A549 (cell line): ENCODE measurements at regions not wholly inside any gene's neighbourhood (a gene's known extent, or its start where the extent isn't known, plus 50 kb on each side); places are given as distances from the start of the nearest gene placed in this dataset.
"Not testable (repeated sequence)": the region's sequence is repeated elsewhere in the genome, so short reads cannot be mapped to it uniquely, and the experiment has no call there.

ENCODE experiments used
- ATAC-seq, 2 experiments: fragments of 200-7000 bp in 1 of 2; fragments of >200 bp in 1 of 2; cut with Nextera tagmentation in 1 of 2; cut with Tn5 transposase in 1 of 2; 3 replicates each; pipeline versions ENCODE4 v1.8.0 to v1.9.1; 2018 to 2020; ENCODE audit warnings: mild to moderate bottlenecking in 1 of 2, moderate library complexity in 1 of 2
- CTCF ChIA-PET: fragments of 300-600 bp; sonication (Branson Sonifier 250); formaldehyde crosslinking; extraction: SDS; loops from one replicate; lab custom pipeline; 2021; ENCODE audit warnings: antibody characterized with exemption, inconsistent platforms; lab: Yijun Ruan, JAX
- POLR2A ChIA-PET: fragments of 350-600 bp; formaldehyde crosslinking; extraction: SDS; loops from one replicate; lab custom pipeline; 2021; ENCODE audit warnings: antibody characterized with exemption, inconsistent platforms; lab: Yijun Ruan, JAX
- DNase-seq, 2 experiments: peaks; one replicate each; pipeline versions ENCODE4 v3.0.0 to v3.0.0-alpha.2; 2011 to 2016; ENCODE audit warnings: low read depth in 1 of 2, low spot score in 1 of 2
- FAIRE-seq: peaks from 2 replicates; lab custom pipeline; 2011; peaks lifted over from hg19 to GRCh38; lab: Jason Lieb, UNC
- H3K27ac ChIP-seq, 2 experiments: fragments of >200 bp; sonication (Bioruptor Twin); formaldehyde crosslinking; 3 replicates each; pipeline ENCODE4 v1.5.1; 2016 to 2017
- H3K4me1 ChIP-seq: fragments of >200 bp; sonication (Bioruptor Twin); formaldehyde crosslinking; 3 replicates; pipeline ENCODE4 v1.6.1; 2016
- H3K4me2 ChIP-seq: fragments of >200 bp; sonication (Bioruptor Twin); formaldehyde crosslinking; 3 replicates; pipeline ENCODE4 v1.6.1; 2016
- H3K4me3 ChIP-seq: fragments of >200 bp; sonication (Bioruptor Twin); formaldehyde crosslinking; 3 replicates; pipeline ENCODE4 v1.5.1; 2016
- H3K9me3 ChIP-seq: fragments of >200 bp; sonication (Bioruptor Twin); formaldehyde crosslinking; 3 replicates; pipeline ENCODE4 v1.6.1; 2016
- BHLHE40 ChIP-seq: IDR thresholded peaks from 2 replicates; pipeline ENCODE4 v1.6.1; 2012; ENCODE audit warnings: low read depth, low read length, inconsistent platforms
- CBX2 ChIP-seq: fragments of 200-600 bp; sonication (generic); IDR thresholded peaks from 2 replicates; pipeline ENCODE4 v1.6.1; 2016; ENCODE audit warnings: low read depth, mild to moderate bottlenecking, borderline replicate concordance
- CEBPB ChIP-seq, 2 experiments: fragments of >200 bp in 1 of 2; sonication (Bioruptor Twin) in 1 of 2; formaldehyde crosslinking in 1 of 2; IDR thresholded peaks; 2 replicates each; pipeline ENCODE4 v1.6.1; 2012 to 2016
- FOSL2 ChIP-seq, 2 experiments: fragments of 450-650 bp in 1 of 2; fragments of >200 bp in 1 of 2; sonication (Bioruptor Twin) in 1 of 2; formaldehyde crosslinking; IDR thresholded peaks; 2 replicates each; pipeline versions ENCODE4 v1.5.0 to v1.6.1; 2016 to 2020; ENCODE audit warnings: mild to moderate bottlenecking in 1 of 2, moderate library complexity in 1 of 2
- FOXS1 ChIP-seq: fragments of 250-450 bp; sonication (Bioruptor Pico); IDR thresholded peaks from 2 replicates; pipeline ENCODE4 v1.5.0; 2020; ENCODE audit warnings: mild to moderate bottlenecking, moderate library complexity
- GATA3 ChIP-seq: IDR thresholded peaks from 2 replicates; pipeline ENCODE4 v1.6.1; 2012; ENCODE audit warnings: borderline replicate concordance
- HDAC2 ChIP-seq: fragments of 200-600 bp; sonication (generic); IDR thresholded peaks from 2 replicates; pipeline ENCODE4 v1.6.1; 2016
- HOXB13 ChIP-seq: fragments of 250-450 bp; sonication (Bioruptor Pico); IDR thresholded peaks from 2 replicates; pipeline ENCODE4 v1.5.0; 2020; ENCODE audit warnings: low read depth, mild to moderate bottlenecking, moderate library complexity
- NR3C1 ChIP-seq: fragments of >200 bp; sonication (Bioruptor Twin); formaldehyde crosslinking; IDR thresholded peaks from 3 replicates; pipeline ENCODE4 v1.6.1; 2017
- PBX3 ChIP-seq: IDR thresholded peaks from 2 replicates; pipeline ENCODE4 v1.6.1; 2012
- PHF8 ChIP-seq: fragments of 200-600 bp; sonication (generic); IDR thresholded peaks from 2 replicates; pipeline ENCODE4 v1.6.1; 2016; ENCODE audit warnings: low read depth, mild to moderate bottlenecking, antibody characterized with exemption, moderate library complexity, borderline replicate concordance
- RAD21 ChIP-seq, 2 experiments: fragments of >200 bp in 1 of 2; sonication (Bioruptor Twin) in 1 of 2; formaldehyde crosslinking in 1 of 2; IDR thresholded peaks in 1 of 2; conservative IDR thresholded peaks in 1 of 2; 2 replicates in 1 of 2; 3 replicates in 1 of 2; pipeline ENCODE4 v1.6.1; 2012 to 2018; ENCODE audit warnings: inconsistent platforms in 1 of 2
- SREBF2 ChIP-seq: fragments of 450-650 bp; IDR thresholded peaks from 2 replicates; pipeline ENCODE4 v1.6.1; 2014; ENCODE audit warnings: mild to moderate bottlenecking, moderate library complexity
- TP53 ChIP-seq: fragments of 250-450 bp; sonication (Bioruptor Pico); IDR thresholded peaks from 2 replicates; pipeline ENCODE4 v1.5.0; 2021; ENCODE audit warnings: mild to moderate bottlenecking, moderate library complexity
- ZC3H11A ChIP-seq: fragments of 450-650 bp; IDR thresholded peaks from 2 replicates; pipeline ENCODE4 v1.6.1; 2014; ENCODE audit warnings: antibody characterized with exemption, mild to moderate bottlenecking
- WGBS: methylation state at CpG from one replicate; pipeline ENCODE4 v1.1.6; 2017; ENCODE audit errors: missing lambda C conversion rate; 5-methylcytosine and 5-hydroxymethylcytosine counted together
- TF ChIP-seq, protein P1 (sequence below): fragments of 200-600 bp; sonication (generic); IDR thresholded peaks from 2 replicates; pipeline ENCODE4 v1.6.1; 2016; ENCODE audit warnings: antibody characterized with exemption, mild to moderate bottlenecking, moderate library complexity

DNA sequence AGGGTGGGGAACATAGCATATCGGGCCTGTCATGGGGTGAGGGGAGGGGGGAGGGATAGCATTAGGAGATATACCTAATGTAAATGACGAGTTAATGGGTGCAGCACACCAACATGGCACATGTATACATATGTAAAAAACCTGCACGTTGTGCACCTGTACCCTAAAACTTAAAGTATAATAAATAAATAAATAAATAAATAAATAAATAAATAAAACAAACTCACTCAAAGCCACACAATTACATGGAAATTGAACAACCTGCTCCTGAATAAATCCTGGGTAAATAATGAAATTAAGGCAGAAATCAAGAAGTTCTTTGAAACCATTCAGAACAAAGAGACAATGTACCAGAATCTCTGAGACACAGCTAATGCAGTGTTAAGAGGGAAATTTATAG lies 318.8 kb downstream of the ISL1 start:
- H3K9me3 ChIP-seq, DNase-seq, POLR2A ChIA-PET, CTCF ChIA-PET, H3K4me1 ChIP-seq, H3K4me3 ChIP-seq, FAIRE-seq, H3K27ac ChIP-seq, H3K4me2 ChIP-seq, ATAC-seq: not testable (repeated sequence)
- 18% methylated on average over 3 of the region's 3 CpGs for WGBS
- TF ChIP-seq ZC3H11A = peak; percentile 50

GRCh38 chr5:51712201-51712600 lies 329.0 kb downstream of the ISL1 start:
- DNase-seq = no peak

GRCh38 chr5:51715445-51715844 lies 332.2 kb downstream of the ISL1 start:
- H3K4me2 ChIP-seq, DNase-seq, H3K27ac ChIP-seq, H3K9me3 ChIP-seq, H3K4me3 ChIP-seq, CTCF ChIA-PET, ATAC-seq, FAIRE-seq, H3K4me1 ChIP-seq, POLR2A ChIA-PET: not testable (repeated sequence)
- TF ChIP-seq ZC3H11A = peak; percentile 68
- WGBS = 7% methylated on average over 2 of the region's 2 CpGs

More at GRCh38 chr5:51712201-51712600, 329.0 kb downstream of the ISL1 start:
- 3% methylated on average over 5 of the region's 5 CpGs for WGBS
- H3K4me3 ChIP-seq = no peak overlapping the region
- no peak for TF ChIP-seq RAD21 (conservative IDR thresholded peaks at IDR 0.05 in 1 of 2, IDR thresholded peaks at IDR 0.05 in 1 of 2)
- TF ChIP-seq PBX3 = no peak
- TF ChIP-seq TP53 (CRISPR knock-in tag) = no peak
- no peak for TF ChIP-seq SREBF2
- TF ChIP-seq CEBPB (IDR thresholded peaks at IDR 0.05) = no peak
- TF ChIP-seq PHF8 = no peak
- no peak for TF ChIP-seq FOXS1
- TF ChIP-seq FOSL2 (IDR thresholded peaks at IDR 0.05) = no peak
- TF ChIP-seq FOSL2 (CRISPR knock-in tag; IDR thresholded peaks at IDR 0.05) = no peak
- no peak for TF ChIP-seq HDAC2
- TF ChIP-seq BHLHE40 = no peak
- TF ChIP-seq, all 56 proteins: peak for 0
- FAIRE-seq = no peak
- Histone ChIP-seq H3K9me3 (no peaks in the 10 kb centered on the region), H3K4me1 (no peaks in the 10 kb centered on the region), H3K27ac (no peak overlapping the region), H3K4me2 (no peak overlapping the region)
- CTCF ChIA-PET = no interaction called here
- POLR2A ChIA-PET = no interaction called here
- ATAC-seq = no peak

DNA sequence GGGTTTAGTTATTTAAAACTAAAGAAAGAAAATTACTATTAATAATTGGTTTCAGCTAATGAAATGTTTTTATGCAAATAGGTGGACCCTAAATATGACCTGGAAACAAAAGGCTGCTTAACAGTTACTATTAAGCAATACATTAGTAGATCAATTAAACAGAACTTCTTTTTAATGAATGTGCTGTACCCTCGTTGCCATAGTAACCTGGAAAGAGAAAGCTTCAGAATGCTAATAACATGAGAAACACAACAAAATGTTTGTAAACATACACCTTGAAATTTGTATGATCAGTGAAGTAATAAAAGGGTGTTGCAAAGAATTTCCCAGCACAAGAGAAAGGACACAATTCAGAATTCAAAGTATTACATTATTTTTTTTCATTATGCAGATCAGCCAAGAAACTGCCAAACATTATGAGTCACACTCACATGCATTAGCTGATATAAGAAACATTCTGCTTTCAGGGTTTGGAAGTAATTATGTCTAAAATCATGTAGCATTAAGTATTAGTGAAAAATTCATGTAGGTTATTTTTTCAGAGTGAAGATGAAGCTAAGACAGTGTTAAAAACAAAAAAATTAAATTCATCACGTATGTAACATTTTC lies 348.3 kb downstream of the ISL1 start:
- FAIRE-seq (no peak), ATAC-seq (no peak), DNase-seq (no peak)
- Histone ChIP-seq H3K4me3 (no peak overlapping the region), H3K4me1 (no peaks in the 10 kb centered on the region), H3K4me2 (no peak overlapping the region), H3K27ac (no peak overlapping the region), H3K9me3 (no peaks in the 10 kb centered on the region)
- 4% methylated on average over 2 of the region's 2 CpGs for WGBS
- ChIA-PET CTCF (no interaction called here), POLR2A (no interaction called here)
- TF ChIP-seq GATA3 (no peak), CBX2 (no peak)

DNA sequence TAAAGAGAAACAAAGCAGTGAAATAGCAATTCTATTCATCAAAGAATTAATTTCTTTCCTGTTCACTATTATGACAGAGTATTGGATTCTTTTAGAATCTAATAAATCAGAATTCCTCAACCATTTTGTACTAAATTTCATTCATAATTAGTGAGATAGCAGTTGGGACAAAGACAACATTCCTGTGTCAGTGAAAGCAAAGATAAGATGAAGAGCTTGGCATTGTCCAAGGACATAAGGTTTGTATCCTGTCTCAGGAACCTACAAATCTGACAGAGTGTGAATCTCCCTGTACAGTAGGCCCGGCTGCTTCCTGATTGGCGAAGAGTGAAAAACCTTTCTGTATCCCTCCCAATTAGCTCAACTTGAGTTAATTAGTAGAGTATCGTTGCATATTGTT lies 349.1 kb downstream of the ISL1 start:
- no peak overlapping the region for H3K4me2 ChIP-seq
- 15% methylated on average over 3 of the region's 3 CpGs for WGBS
- ATAC-seq = no peak
- TF ChIP-seq NR3C1 = no peak
- TF ChIP-seq, protein P1, sequence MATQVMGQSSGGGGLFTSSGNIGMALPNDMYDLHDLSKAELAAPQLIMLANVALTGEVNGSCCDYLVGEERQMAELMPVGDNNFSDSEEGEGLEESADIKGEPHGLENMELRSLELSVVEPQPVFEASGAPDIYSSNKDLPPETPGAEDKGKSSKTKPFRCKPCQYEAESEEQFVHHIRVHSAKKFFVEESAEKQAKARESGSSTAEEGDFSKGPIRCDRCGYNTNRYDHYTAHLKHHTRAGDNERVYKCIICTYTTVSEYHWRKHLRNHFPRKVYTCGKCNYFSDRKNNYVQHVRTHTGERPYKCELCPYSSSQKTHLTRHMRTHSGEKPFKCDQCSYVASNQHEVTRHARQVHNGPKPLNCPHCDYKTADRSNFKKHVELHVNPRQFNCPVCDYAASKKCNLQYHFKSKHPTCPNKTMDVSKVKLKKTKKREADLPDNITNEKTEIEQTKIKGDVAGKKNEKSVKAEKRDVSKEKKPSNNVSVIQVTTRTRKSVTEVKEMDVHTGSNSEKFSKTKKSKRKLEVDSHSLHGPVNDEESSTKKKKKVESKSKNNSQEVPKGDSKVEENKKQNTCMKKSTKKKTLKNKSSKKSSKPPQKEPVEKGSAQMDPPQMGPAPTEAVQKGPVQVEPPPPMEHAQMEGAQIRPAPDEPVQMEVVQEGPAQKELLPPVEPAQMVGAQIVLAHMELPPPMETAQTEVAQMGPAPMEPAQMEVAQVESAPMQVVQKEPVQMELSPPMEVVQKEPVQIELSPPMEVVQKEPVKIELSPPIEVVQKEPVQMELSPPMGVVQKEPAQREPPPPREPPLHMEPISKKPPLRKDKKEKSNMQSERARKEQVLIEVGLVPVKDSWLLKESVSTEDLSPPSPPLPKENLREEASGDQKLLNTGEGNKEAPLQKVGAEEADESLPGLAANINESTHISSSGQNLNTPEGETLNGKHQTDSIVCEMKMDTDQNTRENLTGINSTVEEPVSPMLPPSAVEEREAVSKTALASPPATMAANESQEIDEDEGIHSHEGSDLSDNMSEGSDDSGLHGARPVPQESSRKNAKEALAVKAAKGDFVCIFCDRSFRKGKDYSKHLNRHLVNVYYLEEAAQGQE = no peak
- no peak for TF ChIP-seq HOXB13 (CRISPR knock-in tag)
- POLR2A ChIA-PET = no interaction called here
- H3K9me3 ChIP-seq = no peaks in the 10 kb centered on the region
- FAIRE-seq = no peak
- H3K4me1 ChIP-seq = no peaks in the 10 kb centered on the region
- CTCF ChIA-PET = no interaction called here
- no peak for DNase-seq
- H3K27ac ChIP-seq = no peak overlapping the region
- H3K4me3 ChIP-seq = no peak overlapping the region
